Coronary artery (tissue), 2 donors: ENCODE measurements at regions not wholly inside any gene's neighbourhood (a gene's known extent, or its start where the extent isn't known, plus 50 kb on each side); places are given as distances from the start of the nearest gene placed in this dataset.

Source experiments
- DNase-seq: peaks from one replicate; pipeline ENCODE4 v3.0.0-alpha.2; 2017; ENCODE audit warnings: low spot score
- H3K27ac ChIP-seq, 2 donors: fragments of 200-600 bp; sonication (generic); one replicate each; pipeline ENCODE4 v1.5.1; 2016 to 2019
- H3K4me3 ChIP-seq: fragments of 200-600 bp; sonication (generic); 2 replicates; pipeline ENCODE4 v1.5.1; 2016; ENCODE audit warnings: mild to moderate bottlenecking, moderate library complexity
- CTCF ChIP-seq: fragments of 200-600 bp; sonication (generic); IDR thresholded peaks from one replicate; pipeline ENCODE4 v1.5.1; 2019; ENCODE audit warnings: antibody characterized with exemption

DNA sequence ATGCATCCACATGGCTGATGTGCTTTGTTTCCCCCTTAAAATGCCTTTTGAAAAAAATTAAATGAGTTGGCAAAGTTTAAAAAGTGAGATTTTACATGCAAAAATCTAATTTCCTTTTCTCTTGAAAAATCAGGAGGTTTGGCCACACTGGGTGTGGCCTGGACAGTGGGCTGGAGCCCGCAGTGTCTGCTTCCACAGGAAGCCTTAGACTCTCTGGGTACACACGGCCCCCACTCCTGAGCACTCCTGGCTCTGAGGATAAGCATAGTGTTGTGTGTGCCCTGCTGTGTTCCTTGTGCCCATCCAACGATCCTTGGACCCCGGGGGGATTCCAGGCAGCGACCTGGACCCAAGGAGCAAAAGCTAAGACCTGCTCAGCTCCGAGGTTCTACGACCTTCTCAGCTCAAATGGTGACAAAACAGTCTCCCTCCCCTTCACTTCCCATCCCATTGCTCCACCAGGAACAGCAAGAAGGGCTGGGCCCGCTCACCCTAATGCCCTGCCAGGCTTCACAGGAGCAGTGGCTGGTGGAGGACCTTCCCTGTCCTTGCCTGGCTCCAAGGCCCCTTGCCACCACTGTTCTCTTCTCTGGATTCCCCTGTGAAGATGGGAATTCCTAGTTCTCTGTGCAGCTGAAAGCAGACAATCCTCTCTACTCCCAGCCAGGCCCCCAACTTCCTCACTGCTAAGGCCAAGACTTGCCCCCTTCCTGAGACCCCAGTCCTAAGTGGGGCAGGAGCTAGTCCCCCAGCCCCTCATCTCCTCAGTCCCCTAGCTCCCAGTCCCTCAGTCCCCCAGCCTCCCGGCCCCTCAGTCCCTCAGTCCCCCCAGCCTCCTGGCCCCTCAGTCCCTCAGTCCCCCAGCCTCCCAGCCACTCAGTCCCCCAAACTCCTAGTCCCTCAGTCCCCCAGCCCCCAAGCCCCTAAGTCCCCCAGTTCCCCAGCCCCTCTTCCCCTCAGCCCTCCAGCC is 395.8 kb downstream of the PTPRU start:
- H3K27ac ChIP-seq, result no peak overlapping the region
- TF ChIP-seq CTCF, result no peak
- peak; percentile 45 for DNase-seq

DNA sequence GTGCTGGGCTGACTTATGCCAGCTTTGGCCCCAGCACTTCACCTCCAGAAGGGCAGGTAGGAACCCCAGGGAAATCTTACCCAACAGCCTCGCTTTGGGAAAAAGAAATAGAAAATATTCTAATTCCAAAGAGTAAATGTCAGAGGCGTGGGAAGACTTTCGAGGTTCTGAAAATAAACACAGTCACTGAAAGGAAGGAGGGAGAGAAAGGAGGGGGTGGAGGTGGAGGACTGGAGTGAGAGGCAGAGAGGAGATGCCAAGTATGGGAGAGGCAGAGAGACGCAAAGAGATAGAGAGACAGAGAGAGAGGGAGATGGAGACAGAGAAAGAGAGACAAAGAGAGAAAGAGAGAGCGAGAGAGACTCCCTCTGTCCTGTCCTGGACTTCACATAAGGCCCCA is 395.0 kb downstream of the PTPRU start:
- Histone ChIP-seq H3K27ac (no peak overlapping the region), H3K4me3 (no peak overlapping the region)
- TF ChIP-seq CTCF, result no peak
- peak; percentile 22 for DNase-seq

More for the DNA sequence above, 395.8 kb downstream of the PTPRU start:
- H3K4me3 ChIP-seq, result no peak overlapping the region

- Histone ChIP-seq H3K27ac (no peak overlapping the region), H3K4me3 (no peak overlapping the region)
- peak; percentile 41 for DNase-seq
- no peak for TF ChIP-seq CTCF
These were observed 394.4 kb downstream of the PTPRU start for GRCh38 chr1:29630756-29631155.

GRCh38 chr1:29629814-29630516 is 393.6 kb downstream of the PTPRU start:
- DNase-seq, result peak; percentile 21
- no peak for TF ChIP-seq CTCF
- Histone ChIP-seq H3K4me3 (no peak overlapping the region), H3K27ac (no peak overlapping the region)

GRCh38 chr1:29629401-29629800 is 393.1 kb downstream of the PTPRU start:
- no peak overlapping the region for H3K27ac ChIP-seq
- peak; percentile 66 for DNase-seq
- TF ChIP-seq CTCF, result no peak
- H3K4me3 ChIP-seq, result no peak overlapping the region

DNA sequence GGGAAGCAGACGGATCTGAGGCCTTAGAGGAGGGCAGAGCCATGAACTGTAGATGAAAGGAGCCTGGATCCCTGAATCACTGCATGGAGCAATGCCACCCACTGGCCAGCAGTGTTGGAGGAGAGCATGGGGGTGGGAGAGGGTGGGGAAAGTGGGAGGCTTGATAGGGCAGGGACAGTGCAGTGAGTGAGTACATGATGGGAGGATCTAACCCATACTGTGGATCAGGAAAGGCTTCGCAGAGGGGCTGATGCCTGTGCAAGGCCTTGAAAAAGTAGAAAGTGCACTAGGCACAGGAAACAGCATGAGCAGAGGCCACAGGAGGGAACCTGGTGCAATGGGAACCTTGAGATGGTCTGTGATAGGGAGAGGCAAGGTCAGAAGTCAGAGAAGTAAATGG is 391.9 kb downstream of the PTPRU start:
- peak; percentile 65 for DNase-seq
- no peak for TF ChIP-seq CTCF
- H3K27ac ChIP-seq, result no peak overlapping the region
- no peak overlapping the region for H3K4me3 ChIP-seq
